ENCODE measurements at regions not wholly inside any gene's neighbourhood (a gene's known extent, or its start where the extent isn't known, plus 50 kb on each side); places are given as distances from the start of the nearest gene placed in this dataset.
"Not testable (repeated sequence)": the region's sequence is repeated elsewhere in the genome, so short reads cannot be mapped to it uniquely, and the experiment has no call there.

DNA sequence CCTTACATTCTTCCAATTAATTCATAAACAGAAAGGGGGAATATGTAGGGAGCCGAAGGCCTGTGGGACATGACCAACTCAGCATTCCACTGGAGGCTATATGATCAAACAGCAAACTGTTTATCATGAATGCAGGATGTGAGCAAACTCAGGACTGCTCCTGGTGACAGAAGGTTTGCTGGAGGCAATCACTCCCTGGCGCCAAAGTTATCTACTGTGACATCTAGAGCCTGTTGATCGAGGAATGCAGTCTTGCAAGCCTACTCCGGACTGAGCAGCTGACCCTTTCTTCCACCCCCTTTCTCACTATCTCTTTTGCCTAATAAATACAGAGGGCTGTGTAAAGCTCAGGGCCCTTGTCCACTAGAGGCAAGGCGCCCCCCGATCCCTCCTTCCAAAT, 122.0 kb upstream of the ZCCHC13 start:
- TF ChIP-seq, protein P1, sequence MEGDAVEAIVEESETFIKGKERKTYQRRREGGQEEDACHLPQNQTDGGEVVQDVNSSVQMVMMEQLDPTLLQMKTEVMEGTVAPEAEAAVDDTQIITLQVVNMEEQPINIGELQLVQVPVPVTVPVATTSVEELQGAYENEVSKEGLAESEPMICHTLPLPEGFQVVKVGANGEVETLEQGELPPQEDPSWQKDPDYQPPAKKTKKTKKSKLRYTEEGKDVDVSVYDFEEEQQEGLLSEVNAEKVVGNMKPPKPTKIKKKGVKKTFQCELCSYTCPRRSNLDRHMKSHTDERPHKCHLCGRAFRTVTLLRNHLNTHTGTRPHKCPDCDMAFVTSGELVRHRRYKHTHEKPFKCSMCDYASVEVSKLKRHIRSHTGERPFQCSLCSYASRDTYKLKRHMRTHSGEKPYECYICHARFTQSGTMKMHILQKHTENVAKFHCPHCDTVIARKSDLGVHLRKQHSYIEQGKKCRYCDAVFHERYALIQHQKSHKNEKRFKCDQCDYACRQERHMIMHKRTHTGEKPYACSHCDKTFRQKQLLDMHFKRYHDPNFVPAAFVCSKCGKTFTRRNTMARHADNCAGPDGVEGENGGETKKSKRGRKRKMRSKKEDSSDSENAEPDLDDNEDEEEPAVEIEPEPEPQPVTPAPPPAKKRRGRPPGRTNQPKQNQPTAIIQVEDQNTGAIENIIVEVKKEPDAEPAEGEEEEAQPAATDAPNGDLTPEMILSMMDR (IDR thresholded peaks at IDR 0.05): not testable (repeated sequence)
- TF ChIP-seq ZFX (IDR thresholded peaks at IDR 0.05; ENCODE audit: borderline replicate concordance): not testable (repeated sequence)

All from 22Rv1 (cell line).